HUES48 (cell line): ENCODE measurements at regions not wholly inside any gene's neighbourhood (a gene's known extent, or its start where the extent isn't known, plus 50 kb on each side); places are given as distances from the start of the nearest gene placed in this dataset.

Experiments used
- H3K27ac ChIP-seq: one replicate; pipeline ENCODE4 v1.7.0; 2013; ENCODE audit warnings: low read depth, low read length, inconsistent platforms
- H3K27me3 ChIP-seq: 2 replicates; pipeline ENCODE4 v1.6.1; 2013; ENCODE audit warnings: mild to moderate bottlenecking, low read length; ENCODE audit not compliant: control insufficient read depth, insufficient read depth
- H3K36me3 ChIP-seq: 2 replicates; pipeline ENCODE4 v1.6.1; 2013; ENCODE audit warnings: low read length; ENCODE audit not compliant: control insufficient read depth, insufficient read depth
- H3K4me1 ChIP-seq: 2 replicates; pipeline ENCODE4 v1.6.1; 2013; ENCODE audit warnings: mild to moderate bottlenecking, low read length; ENCODE audit not compliant: control insufficient read depth, insufficient read depth
- H3K4me3 ChIP-seq: 2 replicates; pipeline ENCODE4 v1.5.1; 2013; ENCODE audit warnings: mild to moderate bottlenecking, low read depth, low read length
- H3K9ac ChIP-seq: 2 replicates; pipeline ENCODE4 v1.6.1; 2013; ENCODE audit warnings: mild to moderate bottlenecking, low read depth, low read length, moderate library complexity
- H3K9me3 ChIP-seq: 2 replicates; pipeline ENCODE4 v1.6.1; 2013; ENCODE audit warnings: low read length; ENCODE audit not compliant: control insufficient read depth, insufficient read depth

- Histone ChIP-seq H3K27ac (no peak overlapping the region), H3K4me3 (no peak overlapping the region), H3K36me3 (no peaks in the 10 kb centered on the region), H3K27me3 (no peaks in the 10 kb centered on the region), H3K9ac (no peak overlapping the region), H3K9me3 (no peaks in the 10 kb centered on the region), H3K4me1 (peaks cover 1% of the 10 kb centered on the region)
Measured at GRCh38 chr21:36555199-36555800, 75.4 kb upstream of the CLDN14 start.

DNA sequence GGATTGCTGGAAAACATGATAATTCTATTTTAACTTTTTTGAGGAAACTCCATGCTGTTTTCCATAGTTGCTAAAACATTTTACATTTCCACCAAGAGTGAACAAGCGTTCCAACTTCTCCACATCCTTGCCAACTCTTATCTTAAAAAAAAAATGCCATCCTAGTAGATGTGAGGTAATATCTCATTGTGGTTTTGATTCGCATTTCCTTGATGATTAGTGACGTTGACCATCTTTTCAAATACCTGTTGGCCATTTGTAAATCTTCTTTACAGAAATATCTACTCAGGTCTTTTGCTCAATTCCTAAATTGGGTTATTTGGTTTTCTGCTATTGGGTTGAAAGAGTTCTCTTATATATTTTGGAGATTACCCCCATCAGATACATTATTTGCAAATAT lies 77.4 kb upstream of the CLDN14 start:
- Histone ChIP-seq H3K4me3 (no peak overlapping the region), H3K27ac (no peak overlapping the region), H3K4me1 (no peaks in the 10 kb centered on the region), H3K9ac (no peak overlapping the region), H3K27me3 (no peaks in the 10 kb centered on the region), H3K36me3 (no peaks in the 10 kb centered on the region), H3K9me3 (no peaks in the 10 kb centered on the region)

DNA sequence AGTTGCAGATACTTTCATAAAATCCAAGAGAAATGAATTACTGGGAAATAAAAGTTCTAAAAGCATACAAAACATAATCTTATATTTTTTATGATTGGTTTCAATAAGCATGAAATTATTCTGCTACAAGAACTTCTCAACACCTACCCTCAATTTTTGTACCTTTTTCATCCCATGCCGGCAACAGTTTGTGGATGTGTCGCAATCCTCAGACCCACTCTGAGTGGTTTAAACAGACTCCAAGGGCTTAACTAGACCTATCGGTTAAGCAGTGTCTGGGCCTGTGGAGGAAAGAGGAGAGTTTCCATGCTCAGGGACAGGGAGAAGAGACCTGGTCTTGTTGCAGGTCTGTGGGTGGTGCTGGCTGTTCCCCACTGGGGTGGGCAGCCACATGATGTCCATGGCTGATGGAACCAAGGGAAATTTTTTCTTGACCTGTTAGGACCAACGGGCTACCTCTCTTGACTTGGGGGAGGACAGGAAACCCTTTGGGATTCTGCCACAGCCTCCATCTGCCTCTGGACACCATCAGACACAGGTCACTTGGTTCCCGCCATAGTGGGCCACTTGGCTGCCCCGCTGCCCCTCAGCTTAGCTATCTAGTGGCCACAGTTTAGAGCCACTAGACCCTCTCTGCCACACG lies 81.1 kb upstream of the CLDN14 start:
- H3K27me3 ChIP-seq: no peaks in the 10 kb centered on the region
- H3K9ac ChIP-seq: no peak overlapping the region
- no peaks in the 10 kb centered on the region for H3K9me3 ChIP-seq
- H3K4me1 ChIP-seq: no peaks in the 10 kb centered on the region
- no peak overlapping the region for H3K4me3 ChIP-seq
- H3K27ac ChIP-seq: no peak overlapping the region
- H3K36me3 ChIP-seq: no peaks in the 10 kb centered on the region

DNA sequence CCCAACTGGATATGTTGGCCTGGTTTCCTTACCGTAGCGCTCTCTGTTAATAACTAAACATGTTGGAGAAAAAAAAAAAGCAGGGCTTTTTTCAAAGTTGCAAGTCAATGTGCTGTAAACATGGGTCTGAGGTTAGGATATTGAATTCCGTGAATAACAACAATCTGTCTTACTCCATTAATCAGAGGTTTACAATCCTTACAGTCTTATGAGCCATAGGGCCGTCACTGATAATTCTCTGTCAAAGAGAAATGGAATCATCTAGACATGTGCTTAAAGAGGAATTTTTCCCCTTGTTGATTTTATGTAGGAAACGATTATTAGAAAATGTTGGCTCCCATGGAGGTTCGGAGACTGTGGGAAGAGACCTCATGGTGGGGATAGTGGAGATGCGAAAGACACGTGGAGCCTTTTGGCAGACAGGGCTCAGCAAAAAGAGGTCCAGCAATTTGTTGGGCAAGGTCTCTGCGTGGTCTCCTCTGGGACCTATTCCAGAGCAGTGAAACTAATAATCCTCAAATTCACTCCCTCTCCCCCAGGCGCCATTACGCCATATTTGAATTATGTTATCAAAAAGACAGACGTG lies 83.5 kb upstream of the CLDN14 start:
- no peaks in the 10 kb centered on the region for H3K36me3 ChIP-seq
- no peaks in the 10 kb centered on the region for H3K27me3 ChIP-seq
- no peak overlapping the region for H3K4me3 ChIP-seq
- no peaks in the 10 kb centered on the region for H3K4me1 ChIP-seq
- no peaks in the 10 kb centered on the region for H3K9me3 ChIP-seq
- H3K9ac ChIP-seq: no peak overlapping the region
- no peak overlapping the region for H3K27ac ChIP-seq

DNA sequence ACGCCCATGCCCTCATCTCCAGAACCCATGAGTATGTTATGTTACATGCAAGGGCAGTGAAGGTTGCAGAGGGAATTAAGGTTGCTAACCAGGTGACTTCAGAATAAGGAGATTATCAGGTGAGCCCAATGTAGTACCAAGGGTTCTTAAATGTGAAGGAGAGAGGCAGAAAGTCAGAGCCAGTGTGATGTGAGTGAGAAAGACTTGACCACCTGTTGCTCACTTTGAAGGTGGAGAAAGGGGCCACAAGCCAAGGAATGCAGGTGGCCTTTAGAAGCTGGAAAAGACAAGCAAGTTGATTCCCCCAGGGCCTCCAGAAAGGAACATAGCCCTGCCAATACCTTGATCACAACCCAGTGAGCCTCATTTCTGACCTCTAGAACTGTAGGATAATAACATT lies 84.7 kb upstream of the CLDN14 start:
- H3K36me3 ChIP-seq: no peaks in the 10 kb centered on the region
- no peaks in the 10 kb centered on the region for H3K4me1 ChIP-seq
- no peak overlapping the region for H3K4me3 ChIP-seq
- no peaks in the 10 kb centered on the region for H3K27me3 ChIP-seq
- H3K9ac ChIP-seq: no peak overlapping the region
- no peak overlapping the region for H3K27ac ChIP-seq
- H3K9me3 ChIP-seq: no peaks in the 10 kb centered on the region

GRCh38 chr21:36565540-36565939 lies 85.6 kb upstream of the CLDN14 start:
- H3K4me1 ChIP-seq: no peaks in the 10 kb centered on the region
- H3K27ac ChIP-seq: no peak overlapping the region
- no peaks in the 10 kb centered on the region for H3K36me3 ChIP-seq
- no peaks in the 10 kb centered on the region for H3K27me3 ChIP-seq
- no peak overlapping the region for H3K4me3 ChIP-seq
- no peaks in the 10 kb centered on the region for H3K9me3 ChIP-seq
- no peak overlapping the region for H3K9ac ChIP-seq

GRCh38 chr21:36566644-36567043 lies 86.7 kb upstream of the CLDN14 start:
- H3K9ac ChIP-seq: no peak overlapping the region
- no peaks in the 10 kb centered on the region for H3K9me3 ChIP-seq
- H3K4me3 ChIP-seq: no peak overlapping the region
- H3K4me1 ChIP-seq: no peaks in the 10 kb centered on the region
- H3K36me3 ChIP-seq: no peaks in the 10 kb centered on the region
- H3K27me3 ChIP-seq: no peaks in the 10 kb centered on the region
- H3K27ac ChIP-seq: no peak overlapping the region

- Histone ChIP-seq H3K27me3 (no peaks in the 10 kb centered on the region), H3K36me3 (no peaks in the 10 kb centered on the region), H3K4me3 (no peak overlapping the region), H3K9ac (no peak overlapping the region), H3K9me3 (no peaks in the 10 kb centered on the region), H3K4me1 (no peaks in the 10 kb centered on the region), H3K27ac (no peak overlapping the region)
Measured at GRCh38 chr21:36567216-36567885, 87.4 kb upstream of the CLDN14 start.

DNA sequence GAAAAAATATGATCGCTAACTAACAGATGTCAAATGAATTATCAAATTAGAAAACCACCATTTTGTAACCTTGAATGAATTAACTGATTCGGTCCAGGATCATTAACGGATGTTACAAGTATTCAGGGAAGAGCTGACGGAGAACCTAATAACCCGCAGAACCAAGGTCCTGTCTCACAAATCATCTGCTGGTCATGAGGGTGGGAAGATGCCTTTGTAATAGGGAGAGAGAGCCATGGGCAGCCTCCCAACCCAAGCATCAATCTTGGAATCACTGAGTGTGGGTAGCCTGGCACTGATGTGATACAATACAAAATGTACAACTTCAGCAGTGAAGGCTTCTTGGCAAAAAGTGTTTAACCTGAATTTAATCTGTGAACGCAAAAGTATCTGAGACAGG lies 89.6 kb upstream of the CLDN14 start:
- H3K9me3 ChIP-seq: no peaks in the 10 kb centered on the region
- H3K4me3 ChIP-seq: no peak overlapping the region
- H3K4me1 ChIP-seq: no peaks in the 10 kb centered on the region
- H3K27me3 ChIP-seq: no peaks in the 10 kb centered on the region
- H3K9ac ChIP-seq: no peak overlapping the region
- no peak overlapping the region for H3K27ac ChIP-seq
- H3K36me3 ChIP-seq: no peaks in the 10 kb centered on the region

- Histone ChIP-seq H3K9ac (no peak overlapping the region), H3K27ac (no peak overlapping the region), H3K27me3 (no peaks in the 10 kb centered on the region), H3K4me1 (no peaks in the 10 kb centered on the region), H3K9me3 (no peaks in the 10 kb centered on the region), H3K4me3 (no peak overlapping the region), H3K36me3 (no peaks in the 10 kb centered on the region)
Measured at GRCh38 chr21:36571556-36571955, 91.6 kb upstream of the CLDN14 start.

DNA sequence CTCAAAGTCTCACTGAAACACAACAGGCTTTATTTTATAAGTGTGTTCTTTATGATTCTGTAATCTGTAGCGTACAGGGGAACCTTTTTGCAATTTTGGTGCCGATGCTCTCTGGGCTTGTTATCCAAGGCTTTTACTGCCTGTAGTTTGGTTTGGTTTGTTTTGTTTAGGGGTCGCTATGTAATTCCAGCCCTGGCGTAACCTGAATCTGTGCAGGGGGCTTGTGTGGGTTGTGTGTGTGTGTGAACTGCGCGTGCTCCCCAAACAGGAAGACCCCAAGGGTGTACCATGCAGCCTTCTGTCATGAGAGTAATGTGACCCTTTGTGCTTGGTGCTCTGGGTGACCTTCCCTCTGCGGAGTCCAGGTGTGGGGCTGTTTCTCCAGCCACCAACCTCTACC lies 92.1 kb upstream of the CLDN14 start:
- no peak overlapping the region for H3K4me3 ChIP-seq
- no peaks in the 10 kb centered on the region for H3K36me3 ChIP-seq
- no peaks in the 10 kb centered on the region for H3K9me3 ChIP-seq
- no peak overlapping the region for H3K9ac ChIP-seq
- H3K4me1 ChIP-seq: no peaks in the 10 kb centered on the region
- H3K27me3 ChIP-seq: no peaks in the 10 kb centered on the region
- no peak overlapping the region for H3K27ac ChIP-seq
